B cell (primary cell): ENCODE measurements at regions not wholly inside any gene's neighbourhood (a gene's known extent, or its start where the extent isn't known, plus 50 kb on each side); places are given as distances from the start of the nearest gene placed in this dataset.

Experiments used
- ATAC-seq: fragments of 200-7000 bp; cut with Tn5 transposase; one replicate; pipeline ENCODE4 v1.10.0; 2021; ENCODE audit warnings: low read depth, mild to moderate bottlenecking, moderate number of reproducible peaks, moderate library complexity
- CTCF ChIA-PET: fragments of 350-600 bp; sonication (Branson Sonifier 250); formaldehyde crosslinking; loops from one replicate; lab custom pipeline; 2021; ENCODE audit warnings: antibody characterized with exemption, inconsistent platforms; lab: Charles Lee
- POLR2A ChIA-PET: fragments of 350-600 bp; sonication (Branson Sonifier 250); formaldehyde crosslinking; loops from one replicate; lab custom pipeline; 2021; ENCODE audit warnings: antibody characterized with exemption; lab: Charles Lee
- DNase-seq: peaks from one replicate; pipeline ENCODE4 v3.0.0; 2013
- H2AFZ ChIP-seq: 2 replicates; pipeline ENCODE4 v1.6.1; 2012; ENCODE audit warnings: mild to moderate bottlenecking, low read depth, low read length; ENCODE audit not compliant: insufficient read depth, poor library complexity, severe bottlenecking
- H3K27ac ChIP-seq, 2 donors: 1 replicate in 1 of 2; 2 replicates in 1 of 2; pipeline ENCODE4 v1.5.1; 2012 to 2013; ENCODE audit warnings: low read length in 2 of 2, mild to moderate bottlenecking in 2 of 2, moderate library complexity in 1 of 2
- H3K27me3 ChIP-seq, 4 experiments: fragments of 200-600 bp in 1 of 4; sonication (generic) in 1 of 4; replicated peaks in 1 of 4; 1 replicate in 2 of 4; 2 replicates in 2 of 4; pipeline versions ENCODE4 v1.6.1 to v1.7.0; 2013 to 2016; ENCODE audit warnings: low read length in 3 of 4, mild to moderate bottlenecking in 2 of 4, mixed read lengths in 1 of 4, moderate library complexity in 1 of 4; ENCODE audit not compliant: insufficient read depth in 4 of 4, control insufficient read depth in 3 of 4; ENCODE audit errors: control extremely low read depth in 1 of 4
- H3K36me3 ChIP-seq, 2 experiments: replicated peaks in 1 of 2; 1 replicate in 1 of 2; 2 replicates in 1 of 2; pipeline versions ENCODE4 v1.6.1 to v1.7.1; 2013; ENCODE audit warnings: low read length in 1 of 2; ENCODE audit not compliant: insufficient read depth in 2 of 2, control insufficient read depth in 1 of 2; ENCODE audit errors: control extremely low read depth in 1 of 2, extremely low read depth in 1 of 2
- H3K4me1 ChIP-seq, 2 donors: fragments of 200-600 bp in 1 of 2; sonication (generic) in 1 of 2; 1 replicate in 1 of 2; 2 replicates in 1 of 2; pipeline versions ENCODE4 v1.5.1 to v1.6.1; 2013 to 2017; ENCODE audit warnings: low read length in 2 of 2; ENCODE audit not compliant: control insufficient read depth in 2 of 2, insufficient read depth in 2 of 2
- H3K4me2 ChIP-seq: replicated peaks from 2 replicates; pipeline ENCODE3; 2012; ENCODE audit warnings: mild to moderate bottlenecking, low read depth, low read length; ENCODE audit not compliant: poor library complexity, severe bottlenecking
- H3K4me3 ChIP-seq, 5 experiments: fragments of 200-600 bp in 1 of 5; sonication (generic) in 1 of 5; 1 replicate in 3 of 5; 2 replicates in 2 of 5; pipeline versions ENCODE4 v1.5.1 to v1.7.0; 2011 to 2016; ENCODE audit warnings: low read length in 4 of 5, mild to moderate bottlenecking in 4 of 5, low read depth in 2 of 5, control low read depth in 1 of 5, moderate library complexity in 1 of 5; ENCODE audit not compliant: insufficient read depth in 1 of 5; ENCODE audit errors: control extremely low read depth in 1 of 5, extremely low read depth in 1 of 5
- H3K79me2 ChIP-seq: fragments of 200-600 bp; sonication (generic); one replicate; pipeline ENCODE4 v1.6.0; 2016; ENCODE audit warnings: low read length; ENCODE audit not compliant: control insufficient read depth, insufficient read depth
- H3K9ac ChIP-seq: fragments of 200-600 bp; sonication (generic); 2 replicates; pipeline ENCODE4 v1.6.1; 2017; ENCODE audit warnings: mild to moderate bottlenecking, low read length, moderate library complexity
- H3K9me3 ChIP-seq, 3 donors: one replicate each; pipeline versions ENCODE4 v1.6.1 to v1.7.1; 2013; ENCODE audit warnings: low read length in 2 of 3; ENCODE audit not compliant: control insufficient read depth in 2 of 3, insufficient read depth in 1 of 3; ENCODE audit errors: control extremely low read depth in 1 of 3
- H4K20me1 ChIP-seq: 2 replicates; pipeline ENCODE4 v1.6.0; 2012; ENCODE audit warnings: mild to moderate bottlenecking, low read length; ENCODE audit not compliant: insufficient read depth, control insufficient read depth, poor library complexity, severe bottlenecking
- H3K27ac Mint-ChIP-seq: one replicate; pipeline ENCODE4 v1.8.0; 2021; ENCODE audit warnings: mixed read lengths
- H3K27me3 Mint-ChIP-seq: one replicate; pipeline ENCODE4 v1.8.0; 2021; ENCODE audit warnings: mixed read lengths
- H3K4me1 Mint-ChIP-seq: one replicate; pipeline ENCODE4 v1.8.0; 2021; ENCODE audit warnings: mixed read lengths
- H3K4me3 Mint-ChIP-seq: one replicate; pipeline ENCODE4 v1.8.0; 2021; ENCODE audit warnings: mixed read lengths
- H3K9me3 Mint-ChIP-seq: one replicate; pipeline ENCODE4 v1.8.0; 2022; ENCODE audit warnings: mixed read lengths; ENCODE audit not compliant: insufficient read depth
- CTCF ChIP-seq: fragments of 200-600 bp; IDR thresholded peaks from one replicate; pipeline ENCODE4 v1.8.0; 2022; ENCODE audit warnings: antibody characterized with exemption, mild to moderate bottlenecking
- EZH2 ChIP-seq: IDR thresholded peaks from 2 replicates; pipeline ENCODE4 v1.6.1; 2012; ENCODE audit warnings: borderline replicate concordance, low read depth, mild to moderate bottlenecking, moderate library complexity, low read length; ENCODE audit not compliant: insufficient read depth, poor library complexity, severe bottlenecking
- WGBS: methylation state at CpG from one replicate; pipeline ENCODE4 v1.1.5; 2013; ENCODE audit warnings: missing lambda C conversion rate; ENCODE audit not compliant: insufficient coverage; 5-methylcytosine and 5-hydroxymethylcytosine counted together
- intact Hi-C: fragments of 100-400 bp; cut with micrococcal nuclease; formaldehyde crosslinking; loops from one replicate; pipeline ENCODE4 v1.10.0; 2022

GRCh38 chr5:133827830-133828229, 140.6 kb downstream of the C5orf15 start:
- peaks cover 56 to 65% of the 10 kb centered on the region in 2 donors for H3K4me1 ChIP-seq
- no peak overlapping the region for H3K4me3 ChIP-seq
- no peak overlapping the region for H3K27ac ChIP-seq
- ChIA-PET CTCF (no interaction called here), POLR2A (no interaction called here)
- no peak for TF ChIP-seq EZH2
- no peak for TF ChIP-seq CTCF
- intact Hi-C loops = no loop called here
- DNase-seq (no peak), ATAC-seq (no peak)
- H3K9me3 Mint-ChIP-seq = peaks cover 2% of the 10 kb centered on the region
- H3K27me3 ChIP-seq = no peaks in the 10 kb centered on the region
- H3K79me2 ChIP-seq = no peaks in the 10 kb centered on the region
- no peak overlapping the region for H2AFZ ChIP-seq
- H4K20me1 ChIP-seq = no peaks in the 10 kb centered on the region
- peaks cover 0 to 6% (median 0%) of the 10 kb centered on the region in 3 donors for H3K9me3 ChIP-seq
- no peak overlapping the region for H3K27ac Mint-ChIP-seq
- H3K27me3 Mint-ChIP-seq = no peaks in the 10 kb centered on the region
- no peak overlapping the region for H3K9ac ChIP-seq
- H3K4me3 Mint-ChIP-seq = no peak overlapping the region
- no peaks in the 10 kb centered on the region for H3K36me3 ChIP-seq
- H3K4me1 Mint-ChIP-seq = peaks cover 52% of the 10 kb centered on the region
- no peak overlapping the region for H3K4me2 ChIP-seq
- 100% methylated on average over 3 of the region's 5 CpGs for WGBS

- H3K4me1 ChIP-seq = peaks cover 56 to 65% of the 10 kb centered on the region in 2 donors
- H3K9ac ChIP-seq = no peak overlapping the region
- no peak overlapping the region for H2AFZ ChIP-seq
- Mint-ChIP-seq H3K4me1 (peaks cover 55% of the 10 kb centered on the region), H3K27ac (no peak overlapping the region), H3K9me3 (peaks cover 2% of the 10 kb centered on the region), H3K27me3 (peaks cover 3% of the 10 kb centered on the region), H3K4me3 (no peak overlapping the region)
- H3K27me3 ChIP-seq = no peaks in the 10 kb centered on the region
- 83% methylated on average over 10 of the region's 11 CpGs for WGBS
- no peaks in the 10 kb centered on the region for H4K20me1 ChIP-seq
- no peak for TF ChIP-seq CTCF
- TF ChIP-seq EZH2 = no peak
- no peaks in the 10 kb centered on the region for H3K79me2 ChIP-seq
- DNase-seq (no peak), ATAC-seq (no peak)
- ChIA-PET CTCF (no interaction called here), POLR2A (no interaction called here)
- no peak overlapping the region for H3K27ac ChIP-seq
- intact Hi-C loops = no loop called here
- H3K9me3 ChIP-seq = peaks cover 0 to 6% (median 0%) of the 10 kb centered on the region in 3 donors
- H3K36me3 ChIP-seq = no peaks in the 10 kb centered on the region
- peak overlapping the region; percentile 70 for H3K4me2 ChIP-seq
- no peak overlapping the region for H3K4me3 ChIP-seq
Measured at GRCh38 chr5:133827011-133827410, 141.4 kb downstream of the C5orf15 start.
